NCI-H1092 treated with DMSO at 0.1 percent for 48 hours (cell line): ENCODE measurements at regions not wholly inside any gene's neighbourhood (a gene's known extent, or its start where the extent isn't known, plus 50 kb on each side); places are given as distances from the start of the nearest gene placed in this dataset.
"Not testable (repeated sequence)": the region's sequence is repeated elsewhere in the genome, so short reads cannot be mapped to it uniquely, and the experiment has no call there.

Source experiments
- DNase-seq: peaks from one replicate; lab custom pipeline; 2025; lab: John Stamatoyannopoulos, UW

GRCh38 chr9:10835791-10836463 is 223.1 kb upstream of the PTPRD start:
- no peak for DNase-seq

GRCh38 chr9:10843151-10843550 is 230.3 kb upstream of the PTPRD start:
- no peak for DNase-seq

DNA sequence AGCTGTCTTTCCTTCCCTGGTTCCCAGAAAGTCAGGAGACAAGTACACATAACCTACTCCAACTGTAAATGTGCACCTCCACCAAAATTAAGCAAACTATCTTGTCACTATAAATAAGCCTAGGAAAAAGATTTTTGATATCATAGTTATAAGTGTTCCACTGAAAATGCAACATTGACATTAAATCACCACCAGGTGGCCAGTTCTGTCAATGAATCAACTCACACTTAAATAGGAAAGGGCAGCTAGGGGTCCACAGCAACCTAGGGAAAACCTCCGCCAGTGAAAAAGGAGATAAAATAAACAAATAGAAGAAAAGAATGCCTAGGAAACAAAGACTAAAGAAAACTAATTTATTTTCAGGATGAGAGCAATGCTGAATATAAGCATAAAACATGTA is 243.0 kb upstream of the PTPRD start:
- peak; percentile 82 for DNase-seq

DNA sequence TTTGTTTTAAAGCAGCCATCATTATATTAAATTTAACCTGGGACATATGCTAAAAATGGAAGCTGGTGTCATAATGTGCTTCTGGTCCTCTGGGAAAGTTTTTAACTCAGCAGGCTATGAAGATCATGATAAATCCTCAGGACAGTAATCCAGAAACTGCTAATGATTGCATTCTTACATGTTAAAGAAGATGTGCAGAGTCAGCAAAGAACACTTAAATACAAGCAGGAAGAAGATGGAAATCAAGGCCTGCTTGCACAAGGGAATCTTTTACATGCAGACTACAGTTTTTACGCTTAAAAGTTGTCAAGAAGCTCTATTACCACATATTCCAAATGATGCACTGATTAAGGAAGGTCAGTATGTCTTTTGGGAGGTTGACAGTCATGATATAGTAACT is 246.0 kb upstream of the PTPRD start:
- DNase-seq, result no peak

- DNase-seq, result no peak
Measured at GRCh38 chr9:10863476-10863875, 250.7 kb upstream of the PTPRD start.

DNA sequence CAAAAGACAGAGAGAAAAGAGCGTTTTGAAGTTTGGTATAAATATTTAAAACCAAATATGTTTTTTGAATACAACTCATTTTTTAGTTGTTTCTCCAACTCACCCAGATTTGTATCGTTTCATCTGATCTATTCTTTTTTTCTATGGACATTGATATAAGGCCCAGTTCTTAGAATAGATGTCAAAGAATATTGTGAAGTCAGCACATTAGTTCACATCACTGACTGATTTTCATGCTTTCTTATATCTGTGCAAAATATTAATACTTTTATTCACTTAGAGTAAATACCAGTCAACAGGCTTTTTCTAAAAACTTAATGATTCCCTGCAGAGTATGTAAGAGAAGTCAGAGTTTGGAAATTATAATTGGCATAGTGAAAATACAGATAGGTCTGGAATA is 254.4 kb upstream of the PTPRD start:
- no peak for DNase-seq

GRCh38 chr9:10869687-10870086 is 256.9 kb upstream of the PTPRD start:
- DNase-seq, result no peak

DNA sequence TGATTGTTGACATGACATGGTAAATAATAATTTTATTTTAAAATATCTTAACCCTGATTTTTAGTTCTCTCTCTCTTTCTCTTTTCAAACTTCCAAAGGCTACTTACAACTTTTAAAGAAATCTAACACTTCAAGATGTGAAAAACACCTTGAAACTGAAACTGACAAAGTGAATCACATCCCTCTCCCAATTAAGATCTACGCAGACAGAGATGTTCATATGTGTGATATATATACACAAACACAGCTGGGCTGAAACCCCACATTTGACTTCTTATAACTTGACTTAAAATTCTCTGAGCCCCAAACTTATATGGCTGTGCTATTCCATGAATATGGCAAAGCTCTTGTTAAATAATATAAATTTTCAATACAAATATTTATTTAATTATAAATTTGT is 261.2 kb upstream of the PTPRD start:
- no peak for DNase-seq

DNA sequence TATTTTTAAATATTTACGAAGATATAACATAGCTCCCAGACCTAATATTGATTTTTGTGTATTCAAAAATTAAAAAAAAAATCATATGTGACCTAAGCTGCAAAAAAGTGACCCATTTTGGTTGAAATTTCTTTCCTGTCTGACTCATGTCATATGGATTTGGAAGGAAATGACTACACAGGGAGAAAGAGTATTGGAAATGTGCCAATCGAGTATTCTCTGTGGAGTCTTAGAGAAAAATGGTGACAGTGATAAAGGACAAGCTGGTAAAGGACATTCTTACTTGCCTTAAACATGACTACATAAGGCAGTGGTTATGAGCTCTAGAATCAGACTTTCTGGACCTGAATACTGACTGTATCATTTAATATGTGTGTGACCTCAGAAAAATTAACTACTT is 262.9 kb upstream of the PTPRD start:
- no peak for DNase-seq

GRCh38 chr9:10876333-10876732 is 263.5 kb upstream of the PTPRD start:
- DNase-seq, result no peak

- DNase-seq, result not testable (repeated sequence)
Measured at GRCh38 chr9:10890266-10890665, 277.5 kb upstream of the PTPRD start.

- no peak for DNase-seq
Measured at GRCh38 chr9:10899509-10899908, 286.7 kb upstream of the PTPRD start.

DNA sequence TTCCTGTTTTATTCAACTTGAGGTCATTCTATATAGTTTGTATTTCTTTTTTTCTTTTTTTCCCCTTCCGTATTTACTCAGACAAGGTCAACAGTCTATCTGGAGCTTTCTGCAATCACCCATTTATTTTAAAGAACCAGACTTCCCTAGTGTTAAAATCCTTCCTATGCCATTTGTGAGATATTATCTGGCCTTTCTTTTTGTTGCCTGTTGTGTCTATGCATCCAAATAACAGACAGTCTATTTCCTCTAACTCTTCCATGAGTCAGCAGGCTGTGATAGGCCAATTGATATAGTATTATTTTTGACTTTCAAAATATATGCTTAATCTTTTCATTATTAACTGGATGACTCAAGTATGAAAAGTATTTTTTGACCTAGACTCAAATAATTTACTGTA is 291.2 kb upstream of the PTPRD start:
- no peak for DNase-seq

DNA sequence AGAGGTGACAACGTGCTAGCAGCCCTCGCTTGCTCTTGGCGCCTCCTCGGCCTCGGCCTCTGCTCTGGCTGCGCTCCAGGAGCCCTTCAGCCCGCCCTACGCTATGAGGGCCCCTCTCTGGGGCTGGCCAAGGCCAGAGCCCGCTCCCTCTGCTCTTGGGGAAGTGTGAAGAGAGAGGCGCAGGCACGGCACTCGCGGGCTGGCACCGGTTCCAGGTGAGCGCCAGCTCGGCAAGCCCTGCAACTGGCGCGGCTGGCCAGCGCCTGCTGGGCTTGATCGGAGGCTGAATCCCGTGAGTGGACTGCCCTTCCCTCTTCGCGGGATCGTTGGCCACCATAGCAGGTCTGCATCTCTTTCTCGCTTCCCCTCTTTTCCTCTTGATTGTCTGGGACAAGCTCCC is 298.0 kb upstream of the PTPRD start:
- no peak for DNase-seq

DNA sequence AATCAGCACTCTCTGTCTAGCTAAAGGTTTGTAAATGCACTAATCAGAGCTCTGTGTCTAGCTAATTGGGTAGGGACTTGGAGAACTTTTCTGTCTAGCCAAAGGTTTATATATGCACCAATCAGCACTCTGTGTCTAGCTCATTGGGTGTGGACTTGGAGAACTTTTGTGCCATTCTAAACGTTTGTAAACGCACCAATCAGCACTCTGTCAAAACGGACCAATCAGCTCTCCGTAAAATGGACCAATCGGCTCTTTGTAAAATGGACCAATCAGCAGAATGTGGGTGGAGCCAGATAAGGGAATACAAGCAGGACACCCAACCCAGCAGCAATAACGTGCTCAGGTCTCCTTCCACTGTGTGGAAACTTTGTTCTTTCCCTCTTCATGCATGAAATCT is 298.6 kb upstream of the PTPRD start:
- no peak for DNase-seq

GRCh38 chr9:10917001-10917400 is 304.2 kb upstream of the PTPRD start:
- DNase-seq, result no peak

DNA sequence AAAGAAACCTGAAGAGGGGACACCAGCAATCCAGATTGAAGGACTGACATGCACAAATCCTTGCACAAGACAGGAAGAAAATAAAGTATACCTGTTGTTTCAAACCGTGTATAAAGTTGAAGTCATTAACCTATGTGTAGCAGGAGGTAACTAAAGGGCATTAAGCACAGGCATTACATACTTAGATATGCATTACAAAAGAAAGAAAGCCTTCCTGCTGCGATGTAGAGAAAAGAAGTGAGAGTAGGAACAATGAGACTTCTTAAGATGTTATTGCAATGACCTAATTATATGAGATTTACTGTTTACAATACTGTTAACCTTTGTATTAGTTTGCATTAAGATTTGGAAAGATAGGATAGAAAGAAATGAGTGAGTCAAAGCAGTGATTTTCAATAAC is 308.9 kb upstream of the PTPRD start:
- DNase-seq, result no peak

- no peak for DNase-seq
Measured at GRCh38 chr9:10925896-10926295, 313.1 kb upstream of the PTPRD start.

DNA sequence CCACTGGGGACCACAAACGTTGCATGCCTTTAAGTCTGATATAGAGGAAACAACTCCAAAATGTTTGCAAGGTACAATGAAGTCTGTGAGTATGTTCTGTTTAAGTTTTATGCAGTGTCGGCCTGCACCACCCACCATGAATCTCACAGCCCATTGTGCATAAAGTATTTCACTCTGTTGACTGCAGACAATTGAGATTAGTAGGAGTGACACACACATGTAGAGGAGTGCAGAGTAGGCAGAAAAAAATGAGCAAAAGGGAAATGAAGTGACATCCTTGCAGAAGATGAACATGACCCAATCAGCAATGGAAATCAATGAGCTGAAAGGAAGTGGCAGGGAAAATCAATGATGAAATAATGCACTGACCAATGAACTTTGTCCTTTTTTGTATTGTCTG is 315.6 kb upstream of the PTPRD start:
- DNase-seq, result no peak

GRCh38 chr9:10930081-10930480 is 317.3 kb upstream of the PTPRD start:
- DNase-seq, result no peak

- no peak for DNase-seq
Measured at GRCh38 chr9:10946676-10947410, 334.0 kb upstream of the PTPRD start.

DNA sequence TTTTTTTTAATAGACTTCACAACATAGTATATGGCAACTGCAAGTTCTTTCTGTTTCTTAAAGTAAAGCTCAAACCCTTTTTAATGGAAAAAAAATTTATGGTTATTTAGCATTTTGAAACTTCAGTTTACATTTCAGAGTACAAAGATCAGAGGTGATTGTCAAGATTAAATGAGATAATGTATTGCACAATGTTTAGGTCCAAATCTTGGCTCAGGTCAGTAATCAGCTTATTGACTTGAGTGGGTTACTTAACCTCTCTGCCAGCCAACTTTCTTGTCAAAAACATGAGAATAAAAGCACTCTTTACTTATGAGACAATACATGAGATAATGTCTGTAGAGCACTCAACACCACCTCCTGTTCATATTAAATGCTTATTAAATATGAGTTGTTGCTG is 345.1 kb upstream of the PTPRD start:
- no peak for DNase-seq

DNA sequence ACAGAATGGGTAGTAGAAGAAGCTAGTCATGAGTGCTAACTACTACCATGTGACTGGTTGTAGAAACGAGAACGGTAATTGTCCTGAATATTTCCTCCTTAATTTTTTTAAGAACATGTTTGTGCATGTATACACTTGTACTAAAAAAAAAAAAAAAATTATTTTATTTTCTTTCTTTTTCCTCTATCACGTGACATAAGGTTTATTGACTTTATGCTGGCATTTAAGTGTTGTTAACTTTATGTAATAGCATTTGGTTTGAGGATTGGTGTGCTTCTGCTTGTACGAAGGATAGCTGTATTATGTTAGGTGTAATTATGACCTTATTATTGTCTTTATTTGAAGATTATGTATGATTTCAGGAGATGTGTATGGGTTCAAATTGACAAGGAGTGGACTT is 349.1 kb upstream of the PTPRD start:
- DNase-seq, result no peak

DNA sequence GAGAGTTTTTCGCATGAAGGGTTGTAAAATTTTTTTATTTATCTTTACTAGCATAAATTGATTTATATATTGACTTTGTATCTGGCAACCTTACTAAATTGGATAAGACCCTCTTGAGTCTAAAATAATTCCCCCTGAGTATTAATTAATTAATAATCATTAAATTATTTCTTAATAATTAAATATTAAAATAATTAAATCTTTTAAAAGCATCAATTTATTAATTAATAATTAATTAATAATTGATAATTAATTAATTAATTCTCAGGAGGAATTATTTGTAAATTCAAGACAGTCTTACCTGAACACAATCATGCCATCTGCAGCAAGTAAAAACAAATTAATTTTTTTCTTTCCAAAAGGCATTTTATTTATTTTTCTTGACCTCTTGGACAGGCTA is 370.4 kb upstream of the PTPRD start:
- no peak for DNase-seq
